ENCODE measurements at regions not wholly inside any gene's neighbourhood (a gene's known extent, or its start where the extent isn't known, plus 50 kb on each side); places are given as distances from the start of the nearest gene placed in this dataset.

DNA sequence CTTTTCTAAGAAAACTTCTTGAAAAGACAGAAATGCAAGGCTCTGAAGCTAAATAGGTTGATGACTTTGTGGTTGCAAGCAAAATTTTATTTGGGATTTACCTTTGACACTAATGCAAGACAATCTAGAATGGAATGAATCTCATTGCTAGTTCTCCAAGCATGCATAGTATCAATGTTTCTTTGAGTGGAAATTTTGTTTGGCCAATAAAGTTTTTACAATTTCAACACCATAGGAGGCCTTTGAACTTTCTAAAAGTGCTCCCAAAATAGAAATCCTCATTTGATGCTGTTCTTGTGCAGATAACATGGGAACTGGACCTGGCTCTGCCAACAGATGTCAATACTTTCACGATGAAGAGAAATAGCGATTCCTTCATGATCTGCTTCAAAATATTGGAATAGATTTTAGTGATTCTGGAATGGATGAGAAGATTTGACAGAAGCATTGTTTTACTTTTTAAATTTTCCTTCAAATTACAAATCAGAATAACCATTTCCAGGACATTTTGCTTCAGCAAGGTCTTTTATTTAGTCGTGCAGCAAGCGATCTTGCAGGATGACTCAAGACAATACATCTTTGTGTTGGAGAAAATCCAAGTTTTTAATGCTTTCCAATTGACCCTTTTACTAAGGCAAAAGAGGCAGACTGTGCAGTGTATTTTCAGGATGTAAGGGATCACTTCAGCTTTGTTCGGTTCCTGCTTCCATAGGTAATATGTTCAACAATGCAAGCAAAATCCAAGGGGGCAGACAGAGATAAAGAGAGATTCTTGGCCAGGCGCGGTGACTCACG is 51.7 kb upstream of the OTUD4 start:
- no peak for DNase-seq

DNA sequence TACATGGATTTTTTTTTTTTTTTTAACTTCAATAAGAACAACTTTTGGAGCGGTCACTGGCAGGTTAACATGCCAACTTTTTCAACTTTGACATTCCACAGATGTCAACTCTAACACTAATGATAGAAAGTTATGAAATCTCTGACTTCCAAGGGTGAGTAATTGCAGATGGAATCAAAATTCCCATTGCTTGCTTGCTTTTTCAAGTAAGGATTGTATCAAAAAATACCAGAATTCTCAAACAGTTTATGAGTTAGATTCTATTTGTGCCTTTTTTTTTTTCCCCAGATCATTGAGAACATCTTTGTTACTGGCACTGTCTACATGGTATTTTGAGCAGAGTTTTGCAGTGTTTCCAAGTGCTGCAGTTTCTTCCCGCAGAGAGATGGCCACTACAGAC is 50.3 kb upstream of the OTUD4 start:
- DNase-seq: no peak
